ENCODE measurements at regions not wholly inside any gene's neighbourhood (a gene's known extent, or its start where the extent isn't known, plus 50 kb on each side); places are given as distances from the start of the nearest gene placed in this dataset.

DNA sequence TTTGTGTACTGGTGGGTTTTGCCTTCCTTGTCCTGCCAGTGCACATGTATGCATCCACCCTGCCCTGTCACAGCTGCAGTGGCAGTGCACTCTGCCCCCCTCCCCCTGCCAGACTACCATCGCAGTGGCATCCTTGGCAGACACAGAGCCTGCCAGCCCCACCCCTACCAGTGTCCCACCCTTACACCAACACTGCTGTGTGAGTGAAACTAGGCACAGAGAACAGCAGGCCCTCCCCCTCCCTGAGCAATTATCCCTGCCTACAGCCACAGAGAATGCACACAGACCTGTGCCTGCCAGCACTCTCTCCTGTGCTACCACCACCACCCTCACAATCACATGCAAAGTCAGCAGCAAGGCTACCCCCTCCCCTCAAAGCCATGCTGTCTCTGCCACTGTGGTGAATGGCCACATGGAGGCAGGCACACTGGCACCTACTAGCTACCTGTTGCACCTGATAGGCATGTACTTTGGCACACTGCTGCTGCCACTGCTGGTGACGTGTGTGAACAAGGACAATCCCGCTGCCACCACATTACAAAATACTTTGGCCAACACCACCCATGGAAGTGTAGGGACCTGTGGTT is 239.8 kb downstream of the CALCRL start:
- H3K27me3 ChIP-seq = no peaks in the 10 kb centered on the region
- peaks cover 0 to 10% (median 0%) of the 10 kb centered on the region in 3 donors for H3K4me1 ChIP-seq
- H3K36me3 ChIP-seq = no peaks in the 10 kb centered on the region
- no peak overlapping the region for H3K4me3 ChIP-seq
- no peak for DNase-seq
- peaks cover 0 to 8% (median 0%) of the 10 kb centered on the region in 3 donors for H3K9me3 ChIP-seq
- intact Hi-C loops (cut with DNase I) = no loop called here
- H3K27ac ChIP-seq = no peak overlapping the region
- WGBS, 2 donors = no CpG with 5 or more reads among the region's 3 CpGs
- TF ChIP-seq, protein P1, sequence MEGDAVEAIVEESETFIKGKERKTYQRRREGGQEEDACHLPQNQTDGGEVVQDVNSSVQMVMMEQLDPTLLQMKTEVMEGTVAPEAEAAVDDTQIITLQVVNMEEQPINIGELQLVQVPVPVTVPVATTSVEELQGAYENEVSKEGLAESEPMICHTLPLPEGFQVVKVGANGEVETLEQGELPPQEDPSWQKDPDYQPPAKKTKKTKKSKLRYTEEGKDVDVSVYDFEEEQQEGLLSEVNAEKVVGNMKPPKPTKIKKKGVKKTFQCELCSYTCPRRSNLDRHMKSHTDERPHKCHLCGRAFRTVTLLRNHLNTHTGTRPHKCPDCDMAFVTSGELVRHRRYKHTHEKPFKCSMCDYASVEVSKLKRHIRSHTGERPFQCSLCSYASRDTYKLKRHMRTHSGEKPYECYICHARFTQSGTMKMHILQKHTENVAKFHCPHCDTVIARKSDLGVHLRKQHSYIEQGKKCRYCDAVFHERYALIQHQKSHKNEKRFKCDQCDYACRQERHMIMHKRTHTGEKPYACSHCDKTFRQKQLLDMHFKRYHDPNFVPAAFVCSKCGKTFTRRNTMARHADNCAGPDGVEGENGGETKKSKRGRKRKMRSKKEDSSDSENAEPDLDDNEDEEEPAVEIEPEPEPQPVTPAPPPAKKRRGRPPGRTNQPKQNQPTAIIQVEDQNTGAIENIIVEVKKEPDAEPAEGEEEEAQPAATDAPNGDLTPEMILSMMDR (IDR thresholded peaks at IDR 0.05) = no peak
- no peak for TF ChIP-seq POLR2A (IDR thresholded peaks at IDR 0.05)

DNA sequence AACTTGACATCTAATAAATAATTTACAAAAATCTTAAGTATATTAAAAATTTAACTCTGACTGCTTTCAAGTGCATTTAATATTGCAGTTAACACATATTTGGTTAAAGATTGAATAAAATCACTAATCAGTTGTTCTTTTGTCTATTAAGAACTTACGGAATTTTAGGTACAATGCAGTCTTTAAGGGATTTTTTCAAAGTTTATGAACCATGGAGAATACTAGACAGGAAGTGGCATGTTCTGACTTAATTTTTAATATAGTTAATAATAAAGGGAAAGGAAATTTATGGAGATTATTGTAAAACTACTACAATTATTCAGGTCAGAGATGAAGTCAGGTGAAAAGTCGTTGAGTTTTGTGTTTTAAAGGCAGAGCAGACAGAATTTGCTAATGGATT is 240.9 kb downstream of the CALCRL start:
- Histone ChIP-seq H3K9me3 (peaks cover 0 to 5% (median 0%) of the 10 kb centered on the region in 3 donors), H3K27me3 (no peaks in the 10 kb centered on the region), H3K27ac (no peak overlapping the region), H3K4me3 (no peak overlapping the region), H3K36me3 (no peaks in the 10 kb centered on the region), H3K4me1 (peaks cover 0 to 10% (median 0%) of the 10 kb centered on the region in 3 donors)
- WGBS, 2 donors = 28 to 35% methylated on average over 2 of the region's 2 CpGs
- TF ChIP-seq, protein P1 (IDR thresholded peaks at IDR 0.05) = no peak
- no peak for TF ChIP-seq POLR2A (IDR thresholded peaks at IDR 0.05)
- no peak for DNase-seq
- intact Hi-C loops (cut with DNase I) = no loop called here

DNA sequence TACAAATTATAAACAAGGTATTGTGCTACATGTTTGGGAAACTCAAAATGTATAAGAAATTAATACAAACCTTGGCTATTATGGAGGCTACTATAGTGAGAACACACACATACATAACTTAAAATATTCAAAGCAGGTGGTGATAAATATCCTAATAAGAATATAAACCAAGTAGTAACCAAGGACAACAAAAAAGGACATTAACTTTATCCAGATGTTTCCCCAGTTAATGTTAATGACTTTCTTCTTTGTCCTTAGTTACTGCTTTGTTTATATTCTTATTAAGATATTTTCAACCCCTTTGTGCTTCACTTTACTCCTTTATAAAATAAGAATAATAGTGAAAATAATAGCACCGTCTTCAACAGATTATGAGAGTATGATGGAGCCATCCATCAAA is 241.6 kb downstream of the CALCRL start:
- Histone ChIP-seq H3K4me1 (peaks cover 0 to 10% (median 0%) of the 10 kb centered on the region in 3 donors), H3K36me3 (no peaks in the 10 kb centered on the region), H3K9me3 (no peaks in the 10 kb centered on the region), H3K4me3 (no peak overlapping the region), H3K27me3 (no peaks in the 10 kb centered on the region), H3K27ac (peak overlapping the region in 1 of 4 donors; percentile 15)
- no peak for TF ChIP-seq POLR2A (IDR thresholded peaks at IDR 0.05)
- TF ChIP-seq, protein P1 (IDR thresholded peaks at IDR 0.05) = no peak
- DNase-seq = no peak
- intact Hi-C loops (cut with DNase I) = no loop called here
- 29 to 41% methylated on average over 1 of the region's 1 CpG for WGBS, 2 donors

DNA sequence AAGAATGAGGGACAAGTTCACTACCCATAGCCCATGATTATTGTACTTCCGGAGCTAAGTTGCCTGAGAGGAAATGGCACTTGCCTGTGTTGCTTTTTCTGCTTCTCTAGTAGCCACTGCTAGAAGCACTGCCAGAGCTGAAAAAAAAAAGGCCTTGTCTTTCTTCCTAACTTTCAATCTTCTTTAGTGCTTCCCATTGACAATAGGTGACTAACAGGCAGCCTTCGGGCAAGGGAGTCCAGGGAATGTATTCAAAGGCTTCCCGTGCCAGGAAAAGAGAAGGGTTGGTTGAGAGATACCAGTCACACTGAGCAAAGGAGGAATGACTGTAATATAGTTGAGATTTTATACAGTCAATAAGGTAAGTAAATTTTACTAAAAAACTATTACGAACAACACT is 242.0 kb downstream of the CALCRL start:
- H3K4me1 ChIP-seq = peaks cover 0 to 10% (median 0%) of the 10 kb centered on the region in 3 donors
- H3K9me3 ChIP-seq = no peaks in the 10 kb centered on the region
- no peak for DNase-seq
- H3K27ac ChIP-seq = peak overlapping the region in 1 of 4 donors; percentile 15
- H3K27me3 ChIP-seq = no peaks in the 10 kb centered on the region
- TF ChIP-seq POLR2A (IDR thresholded peaks at IDR 0.05) = no peak
- TF ChIP-seq, protein P1 (IDR thresholded peaks at IDR 0.05) = no peak
- no peaks in the 10 kb centered on the region for H3K36me3 ChIP-seq
- intact Hi-C loops (cut with DNase I) = no loop called here
- 39 to 57% methylated on average over 4 of the region's 4 CpGs for WGBS, 2 donors
- no peak overlapping the region for H3K4me3 ChIP-seq

DNA sequence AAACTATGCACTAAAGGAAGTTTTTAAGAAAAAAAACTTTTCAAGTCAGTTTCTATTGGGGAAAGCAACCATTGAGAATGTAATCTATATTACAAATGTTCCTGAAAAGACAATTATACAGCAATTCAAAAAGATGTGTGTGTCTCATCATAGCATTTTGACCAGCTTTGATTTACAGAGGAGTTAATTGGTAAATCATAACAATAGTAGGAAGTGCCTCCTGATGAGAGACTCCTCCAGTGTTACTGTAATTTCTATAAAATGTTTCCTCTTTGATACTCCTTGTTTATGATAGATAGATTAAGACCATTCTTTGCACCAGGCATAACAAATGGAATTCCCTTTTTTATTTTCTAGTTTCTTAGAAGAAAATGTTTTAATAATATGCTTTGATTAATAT is 249.9 kb downstream of the CALCRL start:
- no peak for TF ChIP-seq POLR2A (IDR thresholded peaks at IDR 0.05)
- TF ChIP-seq, protein P1 (IDR thresholded peaks at IDR 0.05) = no peak
- no peak overlapping the region for H3K4me3 ChIP-seq
- H3K27ac ChIP-seq = no peak overlapping the region
- no peaks in the 10 kb centered on the region for H3K36me3 ChIP-seq
- DNase-seq = no peak
- H3K4me1 ChIP-seq = no peaks in the 10 kb centered on the region
- intact Hi-C loops (cut with DNase I) = no loop called here
- H3K9me3 ChIP-seq = no peaks in the 10 kb centered on the region
- no peaks in the 10 kb centered on the region for H3K27me3 ChIP-seq
